ENCODE measurements at regions not wholly inside any gene's neighbourhood (a gene's known extent, or its start where the extent isn't known, plus 50 kb on each side); places are given as distances from the start of the nearest gene placed in this dataset.

DNA sequence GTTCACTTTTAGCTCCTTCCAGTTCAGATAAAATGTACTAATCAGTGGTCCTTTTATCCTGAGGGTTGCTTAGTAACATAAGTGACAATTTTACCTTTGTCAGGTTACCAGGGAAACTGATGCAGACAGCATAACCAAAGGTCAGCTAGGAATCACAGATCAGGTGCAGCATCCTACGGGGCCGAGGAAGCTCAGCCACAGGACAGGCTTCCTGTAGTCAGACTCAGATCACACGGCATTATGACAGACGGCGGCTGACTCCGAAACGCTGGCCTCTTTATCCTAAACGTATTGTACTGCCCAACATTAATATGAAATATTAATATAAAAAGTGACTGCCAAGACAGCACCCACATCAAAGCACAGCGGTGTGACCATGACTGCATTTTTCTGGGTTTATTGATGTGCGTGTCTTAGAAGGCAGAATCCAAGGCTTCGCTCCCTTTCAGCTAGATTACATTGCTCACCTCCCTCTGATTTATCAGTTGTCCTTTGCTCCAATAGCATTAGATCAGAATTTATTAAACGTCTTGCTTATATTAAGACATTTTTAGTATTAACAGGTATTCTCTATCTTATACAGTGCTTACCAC lies 444.5 kb downstream of the CMPK2 start:
- TF ChIP-seq CTCF (IDR thresholded peaks at IDR 0.05 in 2 of 3, conservative IDR thresholded peaks at IDR 0.05 in 1 of 3; ENCODE audit: borderline replicate concordance in 1 of 3, insufficient read depth in 1 of 3, low read depth in 2 of 3, low read length in 2 of 3) (no peak), POLR2AphosphoS5 (IDR thresholded peaks at IDR 0.05; ENCODE audit: low read depth, low read length) (no peak), SP1 (IDR thresholded peaks at IDR 0.05; ENCODE audit: low read depth) (no peak), EZH2 (IDR thresholded peaks at IDR 0.05) (no peak)

Data from HCT116 (cell line).